HepG2 (cell line): ENCODE measurements at regions not wholly inside any gene's neighbourhood (a gene's known extent, or its start where the extent isn't known, plus 50 kb on each side); places are given as distances from the start of the nearest gene placed in this dataset.

Experiments used
- ATAC-seq: fragments of 200-7000 bp; cut with Tn5 transposase; 3 replicates; pipeline ENCODE4 v1.9.1; 2020; ENCODE audit warnings: mild to moderate bottlenecking, moderate library complexity
- BruUV-seq: library from RNA; stranded (reverse); fragments of 400-500 nt; replicated peaks from 2 replicates; lab custom pipeline; 2021; lab: Mats Ljungman, UMichigan
- CTCF ChIA-PET: fragments of 300-600 bp; formaldehyde crosslinking; extraction: SDS; loops from one replicate; lab custom pipeline; 2021; ENCODE audit warnings: low total read pairs, inconsistent platforms, low intra/inter-chr PET ratio; lab: Yijun Ruan, JAX
- POLR2A ChIA-PET: fragments of 350-600 bp; sonication (Branson Sonifier 250); formaldehyde crosslinking; loops from one replicate; lab custom pipeline; 2020; ENCODE audit warnings: antibody characterized with exemption, inconsistent platforms; lab: Yijun Ruan, JAX
- DNase-seq: peaks from one replicate; pipeline ENCODE4 v3.0.0-alpha.2; 2015; ENCODE audit warnings: low spot score
- FAIRE-seq: peaks from 3 replicates; lab custom pipeline; 2011; peaks lifted over from hg19 to GRCh38; lab: Jason Lieb, UNC
- H2AFZ ChIP-seq: one replicate; pipeline ENCODE4 v1.6.1; 2011; ENCODE audit warnings: low read length, inconsistent platforms
- H3K27ac ChIP-seq: fragments of 300-600 bp; 3 replicates; pipeline ENCODE4 v1.8.0; 2011; ENCODE audit warnings: mixed run types, mild to moderate bottlenecking, mixed read lengths, low read length, inconsistent platforms; ENCODE audit not compliant: insufficient read depth; ENCODE audit errors: extremely low read length
- H3K27me3 ChIP-seq, 2 experiments: fragments of 200-600 bp in 1 of 2; 2 replicates in 1 of 2; 3 replicates in 1 of 2; pipeline versions ENCODE4 v1.6.0 to v1.8.0; 2011; ENCODE audit warnings: low read length in 2 of 2, mild to moderate bottlenecking in 2 of 2, moderate library complexity in 2 of 2, inconsistent platforms in 1 of 2; ENCODE audit not compliant: insufficient read depth in 2 of 2, control insufficient read depth in 1 of 2
- H3K36me3 ChIP-seq, 2 experiments: fragments of 200-600 bp in 1 of 2; replicated peaks in 1 of 2; 2 replicates in 1 of 2; 3 replicates in 1 of 2; pipeline versions ENCODE4 v1.5.1 to v1.8.0; 2011; ENCODE audit warnings: low read length in 2 of 2, inconsistent platforms in 1 of 2; ENCODE audit not compliant: insufficient read depth in 2 of 2, control insufficient read depth in 1 of 2
- H3K4me1 ChIP-seq: 2 replicates; pipeline ENCODE4 v1.5.1; 2012; ENCODE audit warnings: low read length, inconsistent platforms; ENCODE audit not compliant: insufficient read depth
- H3K4me2 ChIP-seq: 2 replicates; pipeline ENCODE4 v1.6.0; 2011; ENCODE audit warnings: low read depth, low read length, inconsistent platforms
- H3K4me3 ChIP-seq, 3 experiments: fragments of 200-600 bp in 1 of 3; sonication (generic), shearing (Covaris generic) in 1 of 3; replicated peaks in 1 of 3; 2 replicates each; pipeline ENCODE4 v1.5.1; 2011 to 2016; ENCODE audit warnings: low read length in 3 of 3, inconsistent platforms in 2 of 3, low read depth in 2 of 3, mild to moderate bottlenecking in 2 of 3, control low read depth in 1 of 3, mixed read lengths in 1 of 3; ENCODE audit not compliant: insufficient read depth in 1 of 3
- H3K79me2 ChIP-seq: one replicate; pipeline ENCODE4 v1.6.1; 2011; ENCODE audit warnings: low read length, inconsistent platforms; ENCODE audit not compliant: insufficient read depth
- H3K9ac ChIP-seq: 2 replicates; pipeline ENCODE4 v1.6.0; 2011; ENCODE audit warnings: mild to moderate bottlenecking, low read depth, low read length, inconsistent platforms; ENCODE audit not compliant: insufficient read depth
- H3K9me3 ChIP-seq: 2 replicates; pipeline ENCODE4 v1.5.1; 2012; ENCODE audit warnings: mild to moderate bottlenecking, low read length
- H4K20me1 ChIP-seq: 2 replicates; pipeline ENCODE4 v1.6.0; 2011; ENCODE audit warnings: inconsistent platforms, mild to moderate bottlenecking, low read length, moderate library complexity; ENCODE audit not compliant: insufficient read depth
- ATF7 ChIP-seq, 2 experiments: fragments of 450-650 bp in 1 of 2; sonication (generic) in 1 of 2; formaldehyde crosslinking in 1 of 2; IDR thresholded peaks; 2 replicates each; pipeline versions ENCODE4 v1.4.0 to v1.6.1; 2016 to 2020; ENCODE audit warnings: antibody characterized with exemption in 1 of 2, mild to moderate bottlenecking in 1 of 2, missing genetic modification reagents in 1 of 2
- CREB1 ChIP-seq, 2 experiments: fragments of 450-650 bp in 1 of 2; IDR thresholded peaks; 2 replicates each; pipeline ENCODE4 v1.6.1; 2016 to 2017; ENCODE audit warnings: control low read depth in 1 of 2, mild to moderate bottlenecking in 1 of 2, missing compliant biosample characterization in 1 of 2, missing genetic modification characterization in 1 of 2
- JUNB ChIP-seq: sonication (generic); formaldehyde crosslinking; IDR thresholded peaks from 2 replicates; pipeline ENCODE4 v1.8.0; 2022; ENCODE audit warnings: missing genetic modification reagents, mild to moderate bottlenecking, borderline replicate concordance
- NR2F6 ChIP-seq, 2 experiments: IDR thresholded peaks; 2 replicates each; pipeline ENCODE4 v1.6.1; 2016; ENCODE audit warnings: antibody characterized with exemption in 1 of 2, mild to moderate bottlenecking in 1 of 2
- PCBP2 ChIP-seq: fragments of 200-400 bp; formaldehyde crosslinking; optimal IDR thresholded peaks from 2 replicates; pipeline ENCODE3; 2018; ENCODE audit warnings: low read length, low read depth; ENCODE audit not compliant: poor library complexity, severe bottlenecking
- SOX6 ChIP-seq, 2 experiments: fragments of 450-650 bp in 1 of 2; sonication (generic) in 1 of 2; formaldehyde crosslinking in 1 of 2; IDR thresholded peaks; 2 replicates each; pipeline versions ENCODE4 v1.4.0 to v1.6.1; 2017 to 2020; ENCODE audit warnings: antibody characterized with exemption in 1 of 2, mild to moderate bottlenecking in 1 of 2, missing genetic modification reagents in 1 of 2
- YEATS2 ChIP-seq: sonication (generic); formaldehyde crosslinking; IDR thresholded peaks from 2 replicates; pipeline ENCODE4 v1.4.0; 2020; ENCODE audit warnings: missing genetic modification reagents, borderline replicate concordance
- WGBS: methylation state at CpG from one replicate; pipeline ENCODE4 v1.1.6; 2017; ENCODE audit warnings: low lambda C conversion rate; 5-methylcytosine and 5-hydroxymethylcytosine counted together
- in situ Hi-C: cut with HindIII; loops from 2 replicates; pipeline ENCODE4 v1.10.0; 2017; ENCODE audit warnings: low pct_unique_long_range_greater_than_20kb; ENCODE audit not compliant: extremely low pct_ligation_motif_present
- intact Hi-C: fragments of 100-400 bp; cut with micrococcal nuclease; formaldehyde crosslinking; loops from one replicate; pipeline ENCODE4 v1.10.0; 2022; ENCODE audit not compliant: unreplicated experiment
- TF ChIP-seq, protein P1 (sequence below): sonication (generic); formaldehyde crosslinking; IDR thresholded peaks from 2 replicates; pipeline ENCODE4 v1.4.0; 2020; ENCODE audit warnings: missing genetic modification reagents
- TF ChIP-seq, protein P2 (sequence below): sonication (generic); formaldehyde crosslinking; IDR thresholded peaks from 2 replicates; pipeline ENCODE4 v1.5.1; 2020; ENCODE audit warnings: missing genetic modification reagents, mild to moderate bottlenecking, borderline replicate concordance
- TF ChIP-seq, protein P3 (sequence below): sonication (generic); formaldehyde crosslinking; IDR thresholded peaks from 2 replicates; pipeline ENCODE4 v1.5.0; 2020; ENCODE audit warnings: mild to moderate bottlenecking, missing genetic modification reagents

DNA sequence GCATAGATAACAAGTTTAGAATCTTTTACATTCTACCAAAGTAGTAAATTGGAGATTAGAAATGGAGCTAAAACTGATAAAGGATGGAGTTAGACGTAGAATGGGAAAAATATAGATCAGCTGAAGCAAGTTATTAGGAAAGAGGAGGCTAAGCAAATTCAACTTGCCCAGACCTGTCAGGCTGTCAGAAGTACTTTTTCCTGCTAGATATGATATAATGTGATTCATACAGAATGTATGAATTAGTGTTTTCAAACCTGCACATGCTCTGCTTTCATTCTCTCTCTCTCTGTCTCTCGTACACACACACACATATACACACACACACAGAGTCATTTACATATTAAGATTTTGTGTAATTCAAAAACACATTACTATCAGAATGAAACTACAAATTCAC is 133.2 kb upstream of the HDGFL1 start (continued):
- TF ChIP-seq, protein P1, sequence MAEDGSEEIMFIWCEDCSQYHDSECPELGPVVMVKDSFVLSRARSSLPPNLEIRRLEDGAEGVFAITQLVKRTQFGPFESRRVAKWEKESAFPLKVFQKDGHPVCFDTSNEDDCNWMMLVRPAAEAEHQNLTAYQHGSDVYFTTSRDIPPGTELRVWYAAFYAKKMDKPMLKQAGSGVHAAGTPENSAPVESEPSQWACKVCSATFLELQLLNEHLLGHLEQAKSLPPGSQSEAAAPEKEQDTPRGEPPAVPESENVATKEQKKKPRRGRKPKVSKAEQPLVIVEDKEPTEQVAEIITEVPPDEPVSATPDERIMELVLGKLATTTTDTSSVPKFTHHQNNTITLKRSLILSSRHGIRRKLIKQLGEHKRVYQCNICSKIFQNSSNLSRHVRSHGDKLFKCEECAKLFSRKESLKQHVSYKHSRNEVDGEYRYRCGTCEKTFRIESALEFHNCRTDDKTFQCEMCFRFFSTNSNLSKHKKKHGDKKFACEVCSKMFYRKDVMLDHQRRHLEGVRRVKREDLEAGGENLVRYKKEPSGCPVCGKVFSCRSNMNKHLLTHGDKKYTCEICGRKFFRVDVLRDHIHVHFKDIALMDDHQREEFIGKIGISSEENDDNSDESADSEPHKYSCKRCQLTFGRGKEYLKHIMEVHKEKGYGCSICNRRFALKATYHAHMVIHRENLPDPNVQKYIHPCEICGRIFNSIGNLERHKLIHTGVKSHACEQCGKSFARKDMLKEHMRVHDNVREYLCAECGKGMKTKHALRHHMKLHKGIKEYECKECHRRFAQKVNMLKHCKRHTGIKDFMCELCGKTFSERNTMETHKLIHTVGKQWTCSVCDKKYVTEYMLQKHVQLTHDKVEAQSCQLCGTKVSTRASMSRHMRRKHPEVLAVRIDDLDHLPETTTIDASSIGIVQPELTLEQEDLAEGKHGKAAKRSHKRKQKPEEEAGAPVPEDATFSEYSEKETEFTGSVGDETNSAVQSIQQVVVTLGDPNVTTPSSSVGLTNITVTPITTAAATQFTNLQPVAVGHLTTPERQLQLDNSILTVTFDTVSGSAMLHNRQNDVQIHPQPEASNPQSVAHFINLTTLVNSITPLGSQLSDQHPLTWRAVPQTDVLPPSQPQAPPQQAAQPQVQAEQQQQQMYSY (CRISPR knock-in tag) = no peak
- TF ChIP-seq, protein P2, sequence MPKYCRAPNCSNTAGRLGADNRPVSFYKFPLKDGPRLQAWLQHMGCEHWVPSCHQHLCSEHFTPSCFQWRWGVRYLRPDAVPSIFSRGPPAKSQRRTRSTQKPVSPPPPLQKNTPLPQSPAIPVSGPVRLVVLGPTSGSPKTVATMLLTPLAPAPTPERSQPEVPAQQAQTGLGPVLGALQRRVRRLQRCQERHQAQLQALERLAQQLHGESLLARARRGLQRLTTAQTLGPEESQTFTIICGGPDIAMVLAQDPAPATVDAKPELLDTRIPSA (CRISPR knock-in tag) = no peak
- TF ChIP-seq, all 625 proteins: peak for 0

DNA sequence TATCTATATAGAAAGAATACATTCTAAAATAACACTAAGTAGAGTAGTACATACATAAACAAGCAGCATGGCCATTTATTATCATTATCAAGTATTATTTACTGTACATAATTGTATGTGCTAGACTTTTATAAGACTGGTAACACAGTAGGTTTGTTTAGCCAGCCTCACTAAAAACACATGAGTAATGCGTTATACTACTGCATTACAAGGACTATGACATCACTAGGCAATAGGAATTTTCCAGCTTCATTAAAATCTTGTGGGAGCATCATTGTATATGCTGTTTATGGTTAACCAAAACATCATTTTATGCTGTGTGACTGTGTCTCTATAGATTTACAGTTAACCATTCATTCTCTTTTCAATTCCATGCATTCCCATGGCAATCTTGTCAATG is 131.7 kb upstream of the HDGFL1 start:
- POLR2A ChIA-PET = no interaction called here
- CTCF ChIA-PET = no interaction called here
- DNase-seq (no peak), FAIRE-seq (no peak), ATAC-seq (no peak)
- no peak overlapping the region for H3K9ac ChIP-seq
- no peaks in the 10 kb centered on the region for H4K20me1 ChIP-seq
- H3K36me3 ChIP-seq = no peaks in the 10 kb centered on the region
- no TSS peak for BruUV-seq
- peaks cover 78% of the 10 kb centered on the region for H3K9me3 ChIP-seq
- no peaks in the 10 kb centered on the region for H3K27me3 ChIP-seq
- TF ChIP-seq ATF7 (IDR thresholded peaks at IDR 0.05) = peak; percentile 40; the same call in 1 of the 2 replicates
- TF ChIP-seq ATF7 (CRISPR knock-in tag; IDR thresholded peaks at IDR 0.05) = no peak
- TF ChIP-seq CREB1 (IDR thresholded peaks at IDR 0.05) = peak; percentile 42; the same call in 1 of the 2 replicates
- no peak for TF ChIP-seq CREB1 (CRISPR knock-in tag; IDR thresholded peaks at IDR 0.05)
- no peak for TF ChIP-seq PCBP2
- TF ChIP-seq, protein P3, sequence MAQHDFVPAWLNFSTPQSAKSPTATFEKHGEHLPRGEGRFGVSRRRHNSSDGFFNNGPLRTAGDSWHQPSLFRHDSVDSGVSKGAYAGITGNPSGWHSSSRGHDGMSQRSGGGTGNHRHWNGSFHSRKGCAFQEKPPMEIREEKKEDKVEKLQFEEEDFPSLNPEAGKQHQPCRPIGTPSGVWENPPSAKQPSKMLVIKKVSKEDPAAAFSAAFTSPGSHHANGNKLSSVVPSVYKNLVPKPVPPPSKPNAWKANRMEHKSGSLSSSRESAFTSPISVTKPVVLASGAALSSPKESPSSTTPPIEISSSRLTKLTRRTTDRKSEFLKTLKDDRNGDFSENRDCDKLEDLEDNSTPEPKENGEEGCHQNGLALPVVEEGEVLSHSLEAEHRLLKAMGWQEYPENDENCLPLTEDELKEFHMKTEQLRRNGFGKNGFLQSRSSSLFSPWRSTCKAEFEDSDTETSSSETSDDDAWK = no peak
- no peak for TF ChIP-seq YEATS2 (CRISPR knock-in tag)
- TF ChIP-seq JUNB = no peak
- no peak for TF ChIP-seq SOX6 (IDR thresholded peaks at IDR 0.05)
- TF ChIP-seq SOX6 (CRISPR knock-in tag; IDR thresholded peaks at IDR 0.05) = no peak
- no peak for TF ChIP-seq NR2F6 (IDR thresholded peaks at IDR 0.05)
- no peak for TF ChIP-seq NR2F6 (CRISPR knock-in tag; IDR thresholded peaks at IDR 0.05)
- in situ Hi-C loops = no loop called here
- H3K4me1 ChIP-seq = no peaks in the 10 kb centered on the region
- H2AFZ ChIP-seq = no peak overlapping the region
- no peak overlapping the region for H3K4me3 ChIP-seq
- intact Hi-C loops = no loop called here
- no peak overlapping the region for H3K4me2 ChIP-seq
- no peak overlapping the region for H3K27ac ChIP-seq
- WGBS = 3% methylated on average over 1 of the region's 1 CpG
- no peaks in the 10 kb centered on the region for H3K79me2 ChIP-seq
